Activated CD4-positive, alpha-beta T cell treated with anti-CD3 and anti-CD28 coated beads, Interleukin-10, Interleukin-2, amounts not matched to agents 100 ng/mL and 50 ng/mL, durations not matched to agents 16 hours and 8 hours (primary cell): ENCODE measurements at regions not wholly inside any gene's neighbourhood (a gene's known extent, or its start where the extent isn't known, plus 50 kb on each side); places are given as distances from the start of the nearest gene placed in this dataset.
"Not testable (repeated sequence)": the region's sequence is repeated elsewhere in the genome, so short reads cannot be mapped to it uniquely, and the experiment has no call there.

Source experiments
- DNase-seq: peaks from one replicate; pipeline ENCODE4 v3.0.0-alpha.2; 2020

DNA sequence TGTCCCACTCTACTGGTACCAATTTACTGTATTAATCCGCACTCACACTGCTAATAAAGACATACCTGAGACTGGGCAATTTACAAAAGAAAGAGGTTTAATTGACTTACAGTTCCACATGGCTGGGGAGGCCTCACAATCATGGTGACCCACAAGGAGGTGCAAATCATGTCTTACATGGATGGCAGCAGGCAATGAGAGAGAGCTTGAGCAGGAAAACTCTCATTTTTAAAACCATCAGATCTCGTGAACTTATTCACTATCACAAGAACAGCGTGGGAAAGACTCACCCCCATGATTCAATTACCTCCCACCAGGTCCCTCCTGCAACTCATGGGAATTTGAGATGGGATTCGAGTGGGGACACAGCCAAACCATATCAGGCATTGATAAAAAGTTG is 298.5 kb downstream of the DUSP6 start:
- not testable (repeated sequence) for DNase-seq

DNA sequence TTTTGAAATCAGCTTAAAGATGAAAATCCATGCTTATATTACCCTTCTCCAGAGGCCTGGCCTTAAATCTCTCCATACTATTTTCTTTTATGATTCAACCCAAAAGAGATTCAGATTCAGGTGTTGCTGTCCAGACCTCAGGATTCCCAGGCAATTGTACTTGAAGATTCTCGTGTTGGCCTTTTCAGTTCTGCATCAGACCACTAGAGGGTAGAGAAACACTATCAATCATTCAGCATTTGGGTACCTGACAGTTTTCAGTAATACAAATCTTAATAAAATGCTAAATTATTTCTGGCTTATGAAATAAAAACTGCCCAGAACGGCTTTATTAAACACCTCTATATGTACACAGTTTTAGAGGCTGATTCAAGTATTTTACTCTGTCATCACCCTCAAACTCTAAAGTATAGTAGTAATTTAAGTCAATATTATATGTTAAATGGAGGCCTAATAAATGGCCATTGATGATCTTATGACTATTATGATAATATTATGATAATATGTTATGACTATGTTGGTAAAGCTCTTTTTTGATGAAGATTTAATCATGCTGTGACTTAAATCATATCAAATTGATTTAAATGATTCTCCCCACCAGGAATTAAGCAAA is 301.1 kb downstream of the DUSP6 start:
- DNase-seq: peak; percentile 66

DNA sequence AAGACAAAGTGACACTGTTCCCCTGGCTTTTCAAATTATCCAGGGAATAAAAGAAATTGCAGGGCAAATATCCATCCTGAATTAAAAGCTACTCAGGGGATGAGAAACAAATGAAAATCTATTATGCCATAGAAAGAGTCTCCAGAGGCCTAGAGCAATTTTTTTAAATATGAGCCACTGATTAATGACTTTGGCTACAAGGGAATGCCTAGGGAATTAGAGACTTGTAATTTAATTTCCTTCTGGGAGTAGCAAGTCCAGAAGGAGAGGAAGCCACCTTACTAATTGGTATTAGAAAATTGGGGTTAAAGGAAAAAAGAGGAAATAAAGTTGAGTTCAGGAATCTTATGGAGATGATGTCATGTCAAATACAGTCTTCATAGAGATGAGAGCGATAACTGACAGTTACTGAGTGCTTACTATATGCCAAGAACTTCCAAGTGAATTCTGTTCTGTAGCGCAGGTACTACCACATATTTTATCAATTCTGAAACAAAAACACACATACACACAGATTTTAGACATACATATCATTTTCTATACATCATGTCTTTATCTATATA is 304.4 kb downstream of the DUSP6 start:
- DNase-seq: no peak

DNA sequence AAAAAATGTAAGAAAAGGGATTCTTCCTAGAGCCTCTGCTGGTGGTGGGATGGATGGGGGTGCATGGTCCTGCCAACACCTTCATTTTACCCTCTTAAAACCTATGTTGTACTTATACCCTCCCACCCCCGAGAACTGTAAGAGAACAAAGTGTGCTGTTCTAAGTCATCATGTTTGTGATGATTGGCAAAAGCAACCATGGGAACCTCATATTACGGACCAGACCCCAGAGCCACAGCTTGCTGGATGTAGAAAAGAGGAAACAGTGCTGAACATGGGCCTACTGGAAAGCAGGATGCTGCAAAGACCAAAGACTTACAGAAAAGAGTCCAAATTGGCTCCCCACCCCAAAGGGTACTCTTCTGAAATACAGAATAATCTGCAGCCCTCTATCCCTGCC is 311.2 kb downstream of the DUSP6 start:
- no peak for DNase-seq

DNA sequence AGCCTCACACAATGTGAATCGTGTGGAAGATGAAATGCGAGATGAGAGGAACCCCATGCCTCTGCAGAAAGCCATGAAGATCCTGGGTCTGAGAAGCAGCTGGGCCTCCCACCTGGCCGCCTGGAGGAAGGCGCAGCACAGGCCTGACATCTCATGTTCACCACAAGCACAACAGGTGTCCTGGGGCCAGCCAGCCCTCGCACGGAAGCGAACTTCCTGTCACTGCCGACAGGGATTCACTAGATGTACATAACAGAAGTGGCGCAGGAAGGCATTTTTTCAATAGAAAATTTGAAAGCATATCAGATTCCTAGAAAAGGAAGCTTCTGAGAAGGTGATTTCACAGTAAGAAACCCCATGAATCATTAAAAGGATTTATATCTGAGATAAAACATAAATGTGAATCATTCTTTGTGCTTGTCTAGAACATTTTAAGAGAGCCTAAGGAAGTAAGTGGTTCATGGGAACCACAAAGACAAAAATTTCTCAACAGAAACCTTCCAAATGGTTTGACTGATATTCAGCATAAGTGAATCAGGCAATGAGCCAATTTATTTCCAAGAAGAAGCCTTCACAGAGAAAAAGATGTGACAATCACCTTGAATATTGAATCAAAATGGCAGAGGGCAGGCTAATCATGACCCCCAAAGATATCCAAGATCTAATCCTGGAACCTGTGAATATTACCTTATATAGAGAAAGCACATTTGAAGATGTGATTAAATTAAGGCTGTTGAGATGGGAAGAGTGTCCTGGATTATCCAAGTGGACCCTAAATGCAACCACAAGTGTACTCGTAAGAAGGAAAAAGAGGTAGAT is 311.9 kb downstream of the DUSP6 start:
- peak; percentile 95 for DNase-seq

DNA sequence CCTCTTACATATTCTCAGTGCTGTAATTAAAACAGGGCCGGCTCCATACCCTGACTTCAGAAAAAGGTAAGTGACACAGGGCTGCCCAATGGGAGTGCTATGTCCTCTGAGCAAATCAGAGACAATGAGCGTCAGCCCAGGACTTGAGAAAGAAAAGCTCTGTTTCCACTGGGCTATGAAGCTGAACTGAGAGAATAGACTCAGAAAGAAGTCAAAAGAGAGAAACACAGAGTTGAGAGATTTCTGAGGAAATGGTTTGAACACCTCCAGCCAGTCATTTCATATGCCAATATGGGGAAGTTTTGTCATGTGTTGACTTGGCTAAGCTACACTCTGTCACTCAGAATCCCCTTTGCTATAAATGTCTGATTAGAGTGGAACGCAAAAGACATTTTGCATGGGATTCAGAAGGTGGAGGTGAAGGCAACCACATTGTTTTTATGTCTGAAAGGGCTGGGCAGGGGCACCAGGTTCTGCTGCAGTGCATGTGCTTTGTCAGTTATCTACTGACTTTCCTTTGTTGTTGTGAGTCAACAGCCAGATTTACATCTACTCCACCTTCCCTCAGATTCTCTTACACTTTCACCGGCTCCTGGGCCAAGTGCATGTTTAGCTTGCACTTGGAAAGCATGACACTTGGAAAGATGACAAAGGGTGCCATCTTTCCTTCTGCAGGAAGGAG is 313.3 kb downstream of the DUSP6 start:
- DNase-seq: peak; percentile 70

DNA sequence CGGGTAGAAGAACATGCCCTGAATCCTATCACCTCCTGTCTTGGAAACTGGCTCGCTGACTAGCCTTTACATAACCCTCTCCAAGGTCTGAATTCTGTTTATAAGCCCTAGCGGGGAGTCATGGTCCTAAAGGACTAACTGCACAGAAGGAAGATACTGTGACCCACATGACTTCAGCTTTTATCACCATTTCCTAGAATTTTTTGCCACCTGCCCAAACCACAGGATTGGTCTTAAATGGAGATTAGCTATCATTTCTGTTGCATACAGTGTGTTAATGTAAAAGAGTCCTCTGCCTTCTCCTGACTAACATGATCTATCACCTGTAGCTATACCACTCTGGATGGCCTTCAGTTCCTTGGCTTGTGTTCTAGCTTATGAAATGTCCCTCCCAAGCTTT is 319.2 kb downstream of the DUSP6 start:
- no peak for DNase-seq

DNA sequence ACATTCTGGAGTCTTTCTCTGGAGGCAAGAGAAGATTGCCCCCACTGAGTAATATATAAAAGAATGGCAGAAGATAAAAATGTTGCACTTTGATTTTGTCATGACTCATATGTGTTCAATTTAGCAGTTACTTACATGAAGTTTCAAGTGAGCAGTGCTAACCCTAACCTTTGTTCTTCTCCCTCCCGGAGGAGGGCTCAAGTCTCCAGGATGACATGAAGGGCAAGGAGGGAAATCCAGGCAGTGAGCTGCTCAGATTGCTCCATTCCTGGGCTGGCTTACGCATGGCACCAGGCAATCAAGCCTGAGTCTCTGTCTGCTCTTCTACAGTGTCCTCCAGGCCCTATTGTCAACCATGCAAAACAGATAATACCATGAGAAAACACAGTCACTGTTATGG is 322.3 kb downstream of the DUSP6 start:
- DNase-seq: no peak

DNA sequence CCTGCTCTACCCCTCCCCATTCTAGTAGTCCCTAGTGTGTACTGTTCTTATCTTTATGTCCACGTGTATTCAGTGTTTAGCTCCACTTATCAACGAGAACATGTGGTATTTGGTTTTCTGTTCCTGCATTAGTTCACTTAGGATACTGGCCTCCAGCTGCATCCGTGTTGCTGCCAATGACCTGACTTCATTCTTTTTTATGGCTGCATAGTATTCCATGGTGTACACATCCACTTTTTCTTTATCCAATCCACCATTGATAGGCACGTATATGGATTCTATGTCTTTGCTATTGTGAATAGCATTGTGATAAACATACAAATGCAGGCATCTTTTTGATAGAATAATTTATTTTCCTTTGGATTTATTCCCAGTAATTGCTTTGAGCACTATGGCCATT is 327.7 kb downstream of the DUSP6 start:
- DNase-seq: no peak

DNA sequence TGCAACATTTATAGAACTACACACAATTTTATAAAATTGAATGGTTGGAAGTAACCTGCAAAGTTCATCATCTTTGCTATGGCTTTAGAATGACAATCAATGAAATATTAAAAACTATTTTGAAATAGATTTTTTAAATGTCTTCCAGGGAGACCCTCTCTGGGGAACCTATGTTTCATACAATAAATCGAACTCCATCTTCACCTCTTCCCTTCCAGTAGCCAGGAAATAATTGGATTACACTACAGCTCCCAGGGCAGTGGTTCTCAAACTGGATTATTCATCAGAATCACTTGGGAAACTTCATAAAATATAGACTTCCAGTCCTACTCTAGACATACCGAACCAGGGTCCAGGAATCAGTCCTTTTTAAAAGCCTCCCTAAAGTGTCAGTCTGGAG is 328.4 kb downstream of the DUSP6 start:
- DNase-seq: no peak

DNA sequence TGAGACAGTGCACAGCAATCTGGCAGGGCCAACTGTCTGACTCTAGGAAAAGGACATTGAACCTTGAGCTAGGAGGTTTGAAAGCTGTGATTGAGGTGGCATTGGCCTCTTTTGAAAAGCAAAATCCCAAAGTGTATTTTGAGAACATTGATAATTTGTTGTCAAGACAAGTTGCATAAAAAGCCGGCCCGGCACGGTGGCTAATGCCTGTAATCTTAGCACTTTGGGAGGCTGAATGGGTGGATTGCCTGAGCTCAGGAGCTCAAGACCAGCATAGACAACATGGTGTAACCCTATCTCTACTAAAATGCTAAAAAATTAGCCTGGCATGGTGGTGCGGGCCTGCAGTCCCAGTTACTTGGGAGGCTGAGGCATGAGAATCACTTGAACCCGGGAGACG is 331.6 kb downstream of the DUSP6 start:
- no peak for DNase-seq

DNA sequence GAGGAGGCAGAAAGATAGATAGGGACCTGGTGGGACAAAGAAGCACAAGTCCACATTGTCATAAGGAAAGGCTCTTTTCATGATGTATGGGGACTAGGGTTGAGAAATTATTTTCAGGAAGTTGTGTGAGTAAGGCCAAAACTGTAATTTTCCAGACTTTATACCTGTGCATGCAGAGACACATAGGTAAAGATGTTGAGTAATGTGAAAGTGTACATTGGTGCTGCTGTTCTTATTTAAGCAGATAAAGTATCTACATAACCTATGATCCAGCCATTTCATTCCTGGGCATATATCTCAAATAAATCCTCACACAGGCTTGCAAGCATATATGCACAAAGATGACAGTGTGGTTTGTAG is 332.2 kb downstream of the DUSP6 start:
- no peak for DNase-seq

DNA sequence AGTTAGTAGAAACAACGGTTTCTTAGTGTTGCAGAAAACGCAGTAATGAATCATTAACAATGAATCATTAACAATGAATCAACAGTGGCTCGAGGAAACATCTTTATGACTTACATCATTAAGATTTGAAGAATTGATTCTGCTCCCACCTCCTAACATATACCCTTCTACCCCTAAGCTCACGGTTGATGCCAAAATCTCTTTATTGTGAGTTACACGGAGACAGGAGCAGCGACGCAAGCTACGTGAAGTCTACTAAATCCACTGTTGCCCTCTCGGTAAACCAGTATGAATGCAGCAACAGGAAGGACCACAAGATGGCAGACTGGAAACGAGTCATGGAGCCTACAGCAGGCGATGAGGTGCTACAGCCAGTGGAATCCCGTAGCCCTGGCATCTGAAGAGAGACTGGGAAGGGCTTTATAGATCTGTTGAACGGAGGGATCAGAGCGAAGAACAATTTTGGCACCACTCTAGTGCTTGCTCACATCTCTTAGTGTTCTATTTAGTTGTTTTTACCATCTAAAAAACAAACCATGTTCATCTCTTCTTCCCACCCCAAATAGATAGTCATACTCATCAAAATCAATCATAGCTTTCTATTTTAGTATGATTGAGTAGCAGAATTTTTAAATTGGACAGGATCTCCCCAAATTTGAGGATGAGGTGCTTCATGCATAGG is 332.7 kb downstream of the DUSP6 start:
- peak; percentile 88 for DNase-seq

DNA sequence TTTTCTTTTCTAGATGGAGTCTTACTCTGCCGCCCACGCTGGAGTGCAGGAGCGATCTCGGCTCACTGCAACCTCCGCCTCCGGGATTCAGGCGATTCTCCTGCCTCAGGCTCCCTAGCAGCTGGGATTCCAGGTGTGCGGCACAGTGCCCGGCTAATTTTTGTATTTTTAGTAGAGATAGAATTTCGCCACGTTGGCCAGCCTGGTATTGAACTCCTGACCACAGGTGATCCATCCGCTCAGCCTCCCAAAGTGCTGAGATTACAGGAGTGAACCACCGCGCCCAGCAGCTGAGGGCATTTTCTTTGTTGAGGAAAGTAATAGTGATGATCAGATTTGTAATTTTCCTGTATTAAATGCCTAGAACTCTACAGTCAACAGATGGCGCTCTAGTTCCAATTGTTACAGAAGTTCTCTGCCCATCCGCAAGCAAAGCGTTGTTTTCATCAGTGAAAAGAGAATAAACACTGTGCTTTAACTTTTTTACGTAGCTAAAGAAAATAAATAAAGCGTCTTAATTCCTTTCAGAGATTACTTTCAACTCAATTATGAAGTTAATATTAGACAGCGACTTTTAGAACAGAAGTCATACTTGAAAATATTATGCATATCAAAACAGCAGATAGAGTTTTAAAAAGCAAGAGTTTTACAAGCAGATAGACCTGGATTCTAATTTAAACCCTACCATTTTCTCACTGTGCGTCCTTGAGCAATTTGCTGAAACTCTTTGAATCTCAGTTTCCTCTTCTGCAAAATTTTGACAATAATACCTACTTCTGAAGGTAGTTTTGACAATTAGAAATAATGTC is 335.1 kb downstream of the DUSP6 start:
- peak; percentile 77 for DNase-seq

DNA sequence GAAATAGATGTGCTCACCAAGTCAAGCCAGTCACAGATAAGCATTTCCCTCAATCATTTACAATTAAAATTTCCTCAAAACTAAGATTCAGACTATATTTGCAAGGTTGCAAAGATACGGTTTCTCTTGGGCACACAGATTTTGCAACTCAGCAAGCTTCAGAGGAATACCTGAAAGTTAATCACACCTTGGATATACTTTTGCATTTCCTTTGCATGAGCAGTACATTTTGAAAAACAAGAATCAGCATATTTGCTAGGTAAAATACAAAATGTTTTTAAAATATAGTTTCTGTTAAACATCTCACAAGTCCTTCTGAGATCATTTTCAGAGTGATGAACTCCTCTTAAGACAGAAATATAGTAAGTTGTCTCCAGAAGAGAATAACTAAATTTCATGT is 336.9 kb downstream of the DUSP6 start:
- DNase-seq: no peak

DNA sequence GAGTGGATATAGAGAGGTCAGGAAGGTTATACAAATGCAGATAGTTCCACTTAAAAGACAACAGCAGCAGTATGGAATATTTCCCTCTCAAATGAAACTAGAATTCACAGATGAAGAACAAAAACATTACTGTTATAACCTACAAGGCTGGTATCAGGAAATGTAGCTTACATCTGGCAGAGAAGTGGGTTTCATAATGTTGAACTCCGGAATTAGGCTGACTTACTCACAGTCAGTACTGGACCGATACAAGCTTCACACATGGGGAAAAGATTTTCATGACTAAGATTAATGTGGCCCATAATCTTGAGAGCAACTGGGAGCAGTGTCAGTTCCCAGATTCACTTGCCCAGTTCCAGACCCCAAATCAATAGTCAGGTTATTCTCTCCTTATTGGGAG is 353.9 kb downstream of the DUSP6 start:
- no peak for DNase-seq

DNA sequence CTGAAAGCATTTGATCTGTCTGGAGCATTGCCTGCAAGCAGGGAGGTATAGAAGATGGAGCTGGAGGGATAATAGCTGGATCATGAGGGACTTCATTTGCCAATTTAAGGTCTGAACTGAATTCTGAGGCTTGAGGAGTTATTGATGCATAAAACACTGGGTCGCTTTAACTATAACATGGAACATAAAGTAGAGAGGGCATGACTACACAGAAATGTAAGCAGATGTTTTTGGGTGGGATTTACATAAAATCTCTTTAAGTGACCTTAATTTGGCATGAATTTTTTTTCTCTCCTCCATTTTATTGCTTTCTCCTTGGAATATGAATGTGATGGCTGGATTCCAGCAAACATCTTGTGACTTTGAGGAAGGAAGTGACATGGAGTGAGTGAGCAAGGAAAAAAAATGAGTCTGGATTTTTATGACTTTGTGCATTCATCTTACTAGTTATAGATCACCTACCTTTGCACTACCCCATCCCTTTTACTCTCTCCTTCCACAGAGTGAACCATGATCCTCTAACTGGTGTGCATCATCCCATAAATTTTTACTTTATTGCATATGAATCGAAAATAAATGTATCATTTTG is 356.0 kb downstream of the DUSP6 start:
- no peak for DNase-seq

DNA sequence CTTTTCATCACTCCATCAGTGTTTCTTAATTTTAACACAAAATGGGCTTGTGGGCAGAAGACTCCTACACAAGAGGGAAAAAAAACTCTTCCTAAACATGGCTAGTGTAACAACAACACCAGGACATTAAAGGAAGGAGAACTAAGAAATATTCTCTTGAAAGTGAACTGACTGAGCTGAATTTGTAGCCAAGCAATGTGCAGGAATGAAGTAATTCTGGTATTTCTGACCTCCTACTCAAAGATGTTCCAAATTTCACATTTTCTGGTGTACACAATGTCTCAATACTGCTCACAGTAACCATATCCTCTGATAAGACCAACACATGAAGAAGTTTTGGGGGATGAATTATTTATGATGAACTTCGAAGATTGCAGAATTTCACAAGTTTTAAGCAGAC is 357.3 kb downstream of the DUSP6 start:
- no peak for DNase-seq

DNA sequence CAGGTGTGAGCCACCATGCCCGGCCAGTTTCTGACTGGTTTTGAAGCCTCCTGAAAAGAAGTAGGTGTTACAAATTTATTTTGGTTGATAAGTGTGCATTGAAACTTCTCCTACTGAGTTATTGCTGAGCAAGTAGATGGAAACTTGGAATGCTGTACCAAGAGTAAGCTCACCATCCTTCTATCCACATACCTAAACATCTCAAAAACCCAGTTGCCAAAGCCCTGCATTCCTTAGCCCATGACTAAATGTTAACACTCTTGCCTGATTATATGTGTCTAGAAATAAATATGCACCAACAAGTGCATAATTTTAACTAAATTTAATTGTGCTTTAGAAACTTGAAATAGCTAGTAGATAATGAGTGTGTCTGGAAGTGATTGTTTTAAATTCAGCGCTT is 357.8 kb downstream of the DUSP6 start:
- DNase-seq: no peak

DNA sequence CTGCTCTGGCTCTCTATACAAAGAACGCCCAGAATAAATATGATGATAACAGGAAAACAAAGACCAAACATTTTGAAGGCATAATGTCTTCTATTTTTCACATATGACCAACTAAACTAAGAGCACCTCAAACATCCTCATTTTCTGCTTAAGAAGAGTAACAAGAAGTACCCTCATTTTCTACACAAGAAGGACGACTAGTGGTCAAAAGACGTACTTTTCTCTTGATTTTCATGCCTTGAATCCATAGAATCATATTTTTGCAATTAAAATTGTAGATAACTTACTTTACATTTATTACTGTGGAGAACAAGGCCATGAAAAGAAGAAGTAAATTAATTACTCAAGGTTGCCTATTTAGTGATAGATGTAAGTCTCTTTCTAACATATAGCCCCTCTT is 358.6 kb downstream of the DUSP6 start:
- DNase-seq: no peak

DNA sequence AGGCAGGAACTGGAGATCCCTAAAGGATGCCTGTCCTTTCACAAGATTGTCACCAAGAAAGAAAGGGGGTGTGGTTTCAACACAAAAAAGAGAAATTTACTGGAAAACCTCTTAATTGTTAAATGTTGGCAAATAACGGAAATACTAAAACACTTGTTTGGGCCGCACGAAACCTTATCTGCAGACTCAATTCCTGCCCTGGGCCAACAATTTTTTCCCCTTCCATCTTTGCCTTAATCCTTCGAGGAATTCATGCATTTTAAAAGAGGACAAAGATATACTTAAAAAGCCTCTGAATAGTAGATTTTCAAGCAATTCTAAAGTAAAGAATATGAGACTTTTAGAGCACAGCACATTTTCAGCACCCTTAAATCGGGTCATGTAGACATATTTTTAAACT is 366.2 kb downstream of the DUSP6 start:
- no peak for DNase-seq

DNA sequence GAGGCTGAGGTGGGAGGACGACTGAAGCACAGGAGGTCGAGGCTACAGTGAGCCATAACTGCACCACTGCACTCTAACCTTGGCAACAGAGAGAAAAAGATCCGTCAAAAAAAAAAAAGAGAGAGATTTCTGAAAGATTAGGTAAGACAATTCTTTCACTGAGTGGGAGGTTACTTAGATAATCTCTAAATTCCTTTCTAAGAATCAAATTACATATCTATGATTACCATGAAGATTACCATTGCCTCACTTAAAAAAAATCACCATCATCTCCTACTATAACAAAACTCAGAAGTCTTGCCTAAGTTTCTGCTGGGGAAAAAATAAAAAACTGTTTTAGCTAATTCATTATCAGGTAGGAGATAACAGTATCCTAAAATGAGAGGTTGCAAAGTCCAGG is 366.7 kb downstream of the DUSP6 start:
- no peak for DNase-seq
